MCF 10A (cell line): ENCODE measurements at regions not wholly inside any gene's neighbourhood (a gene's known extent, or its start where the extent isn't known, plus 50 kb on each side); places are given as distances from the start of the nearest gene placed in this dataset.
A peak's percentile ranks its signal among the peaks of the same experiment; 100 is the strongest.

ENCODE experiments used
- BruUV-seq: library from RNA; stranded (reverse); fragments of 400-500 nt; replicated peaks from 2 replicates; lab custom pipeline; 2021; lab: Mats Ljungman, UMichigan
- CTCF ChIA-PET: fragments of 300-600 bp; sonication (Branson Sonifier 250); formaldehyde crosslinking; extraction: SDS; loops from one replicate; lab custom pipeline; 2021; ENCODE audit warnings: antibody characterized with exemption, inconsistent platforms; lab: Yijun Ruan, JAX
- POLR2A ChIA-PET: fragments of 300-600, 350-650 bp; sonication (Branson Sonifier 250); formaldehyde crosslinking; extraction: SDS; loops from one replicate; lab custom pipeline; 2020; ENCODE audit warnings: antibody characterized with exemption, inconsistent platforms; lab: Yijun Ruan, JAX
- DNase-seq: peaks from one replicate; pipeline ENCODE4 v3.0.0-alpha.2; 2018; ENCODE audit not compliant: unreplicated experiment
- H3K27ac Mint-ChIP-seq: one replicate; pipeline ENCODE4 v1.8.0; 2022; ENCODE audit warnings: mild to moderate bottlenecking, low read depth, mixed read lengths; ENCODE audit not compliant: unreplicated experiment
- H3K27me3 Mint-ChIP-seq: one replicate; pipeline ENCODE4 v1.8.0; 2022; ENCODE audit warnings: mixed read lengths; ENCODE audit not compliant: insufficient read depth, unreplicated experiment
- H3K36me3 Mint-ChIP-seq: one replicate; pipeline ENCODE4 v1.8.0; 2022; ENCODE audit warnings: mild to moderate bottlenecking, moderate library complexity, mixed read lengths; ENCODE audit not compliant: insufficient read depth, unreplicated experiment
- H3K4me1 Mint-ChIP-seq: one replicate; pipeline ENCODE4 v1.8.0; 2022; ENCODE audit warnings: mixed read lengths; ENCODE audit not compliant: insufficient read depth, unreplicated experiment
- H3K4me3 Mint-ChIP-seq: one replicate; pipeline ENCODE4 v1.8.0; 2022; ENCODE audit warnings: mild to moderate bottlenecking, moderate library complexity, mixed read lengths; ENCODE audit not compliant: unreplicated experiment
- H3K9me3 Mint-ChIP-seq: one replicate; pipeline ENCODE4 v1.8.0; 2022; ENCODE audit warnings: mixed read lengths; ENCODE audit not compliant: unreplicated experiment
- intact Hi-C: fragments of 100-400 bp; cut with micrococcal nuclease; formaldehyde crosslinking; loops from 2 replicates; pipeline ENCODE4 v1.14.1; 2022
- TF ChIP-seq, protein P1 (sequence below): fragments of 200-600 bp; IDR thresholded peaks from one replicate; pipeline ENCODE4 v1.8.0; 2022; ENCODE audit warnings: antibody characterized with exemption, mild to moderate bottlenecking; ENCODE audit not compliant: unreplicated experiment

DNA sequence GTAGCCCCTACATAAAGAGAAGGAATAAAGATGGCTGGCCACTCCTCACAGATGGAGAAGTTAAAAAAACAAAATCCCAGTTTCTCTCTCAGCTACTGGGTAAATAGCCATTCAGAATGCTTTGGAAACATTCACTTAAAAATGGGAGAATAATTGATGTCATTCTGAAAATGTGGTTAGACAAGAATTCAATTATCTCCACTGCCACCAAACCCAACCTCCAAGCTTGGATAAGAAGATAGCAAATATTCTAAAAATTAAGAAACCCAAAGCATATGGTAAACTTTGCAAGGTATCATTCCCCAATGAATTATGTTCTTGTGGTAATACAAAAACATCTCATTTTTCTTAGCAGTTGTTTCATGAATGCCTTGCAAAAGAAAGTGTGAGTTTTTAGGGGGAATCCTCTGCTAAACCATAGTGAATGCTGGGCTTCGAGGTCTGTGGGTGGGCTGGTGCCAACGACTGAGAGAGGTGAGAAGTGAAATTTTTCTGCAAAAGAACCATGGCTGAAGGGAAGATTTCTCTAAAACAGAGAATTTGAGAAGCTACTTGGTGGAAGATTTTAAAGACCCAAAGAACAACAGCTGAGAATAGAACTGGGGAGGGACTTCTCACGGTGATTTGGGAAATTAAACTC, 497.9 kb upstream of the JARID2 start:
- intact Hi-C loops = no loop called here
- H3K4me1 Mint-ChIP-seq = peaks cover 14% of the 10 kb centered on the region
- BruUV-seq = no TSS peak
- POLR2A ChIA-PET = interaction anchor here (0.6 kb wide), 1 partner anchor 19 kb away, joined by 3 read pairs; no protein-coding TSS in a partner anchor
- no peak overlapping the region for H3K4me3 Mint-ChIP-seq
- DNase-seq = no peak
- CTCF ChIA-PET = no interaction called here
- peak overlapping the region; percentile 14 for H3K27ac Mint-ChIP-seq
- TF ChIP-seq, protein P1, sequence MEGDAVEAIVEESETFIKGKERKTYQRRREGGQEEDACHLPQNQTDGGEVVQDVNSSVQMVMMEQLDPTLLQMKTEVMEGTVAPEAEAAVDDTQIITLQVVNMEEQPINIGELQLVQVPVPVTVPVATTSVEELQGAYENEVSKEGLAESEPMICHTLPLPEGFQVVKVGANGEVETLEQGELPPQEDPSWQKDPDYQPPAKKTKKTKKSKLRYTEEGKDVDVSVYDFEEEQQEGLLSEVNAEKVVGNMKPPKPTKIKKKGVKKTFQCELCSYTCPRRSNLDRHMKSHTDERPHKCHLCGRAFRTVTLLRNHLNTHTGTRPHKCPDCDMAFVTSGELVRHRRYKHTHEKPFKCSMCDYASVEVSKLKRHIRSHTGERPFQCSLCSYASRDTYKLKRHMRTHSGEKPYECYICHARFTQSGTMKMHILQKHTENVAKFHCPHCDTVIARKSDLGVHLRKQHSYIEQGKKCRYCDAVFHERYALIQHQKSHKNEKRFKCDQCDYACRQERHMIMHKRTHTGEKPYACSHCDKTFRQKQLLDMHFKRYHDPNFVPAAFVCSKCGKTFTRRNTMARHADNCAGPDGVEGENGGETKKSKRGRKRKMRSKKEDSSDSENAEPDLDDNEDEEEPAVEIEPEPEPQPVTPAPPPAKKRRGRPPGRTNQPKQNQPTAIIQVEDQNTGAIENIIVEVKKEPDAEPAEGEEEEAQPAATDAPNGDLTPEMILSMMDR = no peak
- H3K9me3 Mint-ChIP-seq = peaks cover 10% of the 10 kb centered on the region
- H3K36me3 Mint-ChIP-seq = peaks cover 5% of the 10 kb centered on the region
- no peaks in the 10 kb centered on the region for H3K27me3 Mint-ChIP-seq

- no peaks in the 10 kb centered on the region for H3K27me3 Mint-ChIP-seq
- ChIA-PET CTCF (no interaction called here), POLR2A (no interaction called here)
- no peak overlapping the region for H3K27ac Mint-ChIP-seq
- H3K9me3 Mint-ChIP-seq = peaks cover 15% of the 10 kb centered on the region
- DNase-seq = no peak
- BruUV-seq = no TSS peak
- intact Hi-C loops = no loop called here
- H3K4me1 Mint-ChIP-seq = peaks cover 7% of the 10 kb centered on the region
- H3K4me3 Mint-ChIP-seq = no peak overlapping the region
- TF ChIP-seq, protein P1 = no peak
- no peaks in the 10 kb centered on the region for H3K36me3 Mint-ChIP-seq
Observed at GRCh38 chr6:14748679-14749078, 497.2 kb upstream of the JARID2 start.

DNA sequence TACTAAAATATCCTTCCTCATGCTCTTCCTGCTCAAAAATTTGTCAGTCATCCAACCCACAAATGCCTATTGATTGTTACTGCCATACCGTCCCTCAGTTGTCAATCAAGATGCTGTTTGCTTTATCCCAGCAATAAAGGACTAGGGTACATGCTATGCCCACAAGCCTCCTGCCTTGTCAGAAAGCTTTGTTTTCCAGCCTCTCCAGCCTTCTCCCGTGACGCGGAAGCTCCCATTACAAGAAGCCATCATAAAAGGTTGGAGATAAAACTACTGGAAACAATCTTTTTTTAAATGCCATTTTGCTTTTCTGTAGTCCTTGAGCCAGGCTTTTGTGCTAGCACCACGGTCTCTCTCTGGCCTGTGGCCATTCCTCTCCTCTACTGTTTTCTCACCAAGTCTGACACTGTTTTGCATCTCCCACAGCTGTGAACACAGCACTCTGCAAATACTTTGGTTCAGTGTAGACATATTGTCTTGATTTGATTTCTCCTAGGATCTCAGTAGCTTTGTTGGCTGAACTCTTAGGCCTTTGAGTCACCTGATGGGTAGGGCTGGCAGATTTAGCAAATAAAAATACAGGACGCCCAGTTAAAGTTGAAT, 495.7 kb upstream of the JARID2 start:
- Mint-ChIP-seq H3K27me3 (no peaks in the 10 kb centered on the region), H3K27ac (no peak overlapping the region)
- no TSS peak for BruUV-seq

GRCh38 chr6:14751645-14752175, 494.2 kb upstream of the JARID2 start:
- Mint-ChIP-seq H3K36me3 (no peaks in the 10 kb centered on the region), H3K27ac (no peak overlapping the region), H3K27me3 (no peaks in the 10 kb centered on the region), H3K9me3 (peaks cover 9% of the 10 kb centered on the region), H3K4me3 (no peak overlapping the region), H3K4me1 (no peaks in the 10 kb centered on the region)
- TF ChIP-seq, protein P1 = no peak
- ChIA-PET CTCF (interaction anchor here (0.5 kb wide), 1 partner anchor 32 kb away, joined by 3 read pairs; no protein-coding TSS in a partner anchor), POLR2A (interaction anchor here (1.0 kb wide), 1 partner anchor 41 kb away, joined by 3 read pairs; no protein-coding TSS in a partner anchor)
- intact Hi-C loops = no loop called here
- BruUV-seq = no TSS peak
- DNase-seq = no peak

More for the DNA sequence above, 495.7 kb upstream of the JARID2 start:
- Mint-ChIP-seq H3K4me3 (no peak overlapping the region), H3K4me1 (no peaks in the 10 kb centered on the region), H3K9me3 (peaks cover 18% of the 10 kb centered on the region), H3K36me3 (no peaks in the 10 kb centered on the region)
- TF ChIP-seq, protein P1 = no peak
- ChIA-PET POLR2A (interaction anchor here (0.7 kb wide), 1 partner anchor 955 kb away, joined by 3 read pairs; no protein-coding TSS in a partner anchor), CTCF (no interaction called here)
- intact Hi-C loops = no loop called here
- no peak for DNase-seq
